ENCODE measurements at regions not wholly inside any gene's neighbourhood (a gene's known extent, or its start where the extent isn't known, plus 50 kb on each side); places are given as distances from the start of the nearest gene placed in this dataset.

- TF ChIP-seq BCL3 (IDR thresholded peaks at IDR 0.05; ENCODE audit: borderline replicate concordance, insufficient read depth, low read depth, low read length, poor library complexity, severe bottlenecking) (no peak), CHD4 (IDR thresholded peaks at IDR 0.05) (no peak), HDAC2 (IDR thresholded peaks at IDR 0.05) (no peak), POU2F2 (IDR thresholded peaks at IDR 0.05; ENCODE audit: borderline replicate concordance, low read depth, low read length) (no peak), HDGF (IDR thresholded peaks at IDR 0.05) (no peak), TCF7 (IDR thresholded peaks at IDR 0.05; ENCODE audit: borderline replicate concordance) (no peak), ETV6 (conservative IDR thresholded peaks at IDR 0.05 in 1 of 2, IDR thresholded peaks at IDR 0.05 in 1 of 2; ENCODE audit: borderline replicate concordance in 1 of 2, low read depth in 1 of 2) (no peak), KLF5 (IDR thresholded peaks at IDR 0.05; ENCODE audit: partially characterized antibody) (no peak), MAX (IDR thresholded peaks at IDR 0.05; ENCODE audit: low read depth, low read length) (no peak), MEF2B (IDR thresholded peaks at IDR 0.05; ENCODE audit: partially characterized antibody, poor library complexity, severe bottlenecking) (no peak), BMI1 (IDR thresholded peaks at IDR 0.05; ENCODE audit: borderline replicate concordance) (no peak)
Observed at GRCh38 chr7:115350764-115351163, 428.9 kb downstream of the MDFIC start (continued).

GRCh38 chr7:115349635-115350034 lies 427.7 kb downstream of the MDFIC start:
- ChIA-PET SMC1A (ENCODE audit: uncharacterized antibody, unreplicated experiment) (no interaction called here), CTCF (no interaction called here), RAD21 (ENCODE audit: unreplicated experiment) (interaction anchor here (1.6 kb wide), 1 partner anchor 502 kb away, joined by 3 read pairs; no protein-coding TSS in a partner anchor), POLR2A (no interaction called here)
- Histone ChIP-seq H3K27me3 (replicated peaks in 1 of 2; ENCODE audit: control insufficient read depth in 2 of 2, insufficient read depth in 2 of 2, low read length in 1 of 2) (no peaks in the 10 kb centered on the region; a peak in 1 of 4 replicates), H3K9ac (ENCODE audit: control insufficient read depth, insufficient read depth, low read length) (no peak overlapping the region), H3K79me2 (ENCODE audit: control insufficient read depth, insufficient read depth, low read length) (no peaks in the 10 kb centered on the region), H3K4me3 (no peak overlapping the region), H2AFZ (ENCODE audit: control insufficient read depth, low read depth, low read length) (no peak overlapping the region), H3K4me2 (ENCODE audit: control insufficient read depth, insufficient read depth) (no peak overlapping the region), H4K20me1 (ENCODE audit: control insufficient read depth, insufficient read depth) (no peaks in the 10 kb centered on the region), H3K9me3 (replicated peaks; ENCODE audit: control insufficient read depth, insufficient read depth, low read length) (no peaks in the 10 kb centered on the region), H3K27ac (ENCODE audit: control insufficient read depth, insufficient read depth) (no peak overlapping the region), H3K36me3 (ENCODE audit: control insufficient read depth in 2 of 2, insufficient read depth in 2 of 2, low read length in 1 of 2) (no peaks in the 10 kb centered on the region), H3K4me1 (ENCODE audit: control insufficient read depth, insufficient read depth, low read length) (no peaks in the 10 kb centered on the region)
- no peak for FAIRE-seq
- in situ Hi-C loops (cut with MboI), result no loop called here
- ATAC-seq, result no peak
- WGBS (ENCODE audit: insufficient coverage, insufficient replicate concordance, low lambda C conversion rate, missing lambda C conversion rate), result 75% methylated on average over 1 of the region's 1 CpG
- intact Hi-C loops (cut with micrococcal nuclease; ENCODE audit: unreplicated experiment), result no loop called here
- BruUV-seq (replicated peaks), result no TSS peak
- no peak for DNase-seq (ENCODE audit: low read depth, low spot score)
- TF ChIP-seq HDGF (IDR thresholded peaks at IDR 0.05) (no peak), POU2F2 (IDR thresholded peaks at IDR 0.05; ENCODE audit: borderline replicate concordance, low read depth, low read length) (no peak), NR2F1 (conservative IDR thresholded peaks at IDR 0.05) (no peak), MTA3 (IDR thresholded peaks at IDR 0.05; ENCODE audit: borderline replicate concordance, low read length) (no peak), IRF3 (IDR thresholded peaks at IDR 0.05) (no peak), TCF12 (IDR thresholded peaks at IDR 0.05; ENCODE audit: low read depth, low read length) (no peak), MYC (IDR thresholded peaks at IDR 0.05; ENCODE audit: insufficient read depth, insufficient read length, insufficient replicate concordance, low read length, severe bottlenecking) (no peak), ZBTB40 (IDR thresholded peaks at IDR 0.05; ENCODE audit: borderline replicate concordance) (no peak), FOXM1 (IDR thresholded peaks at IDR 0.05; ENCODE audit: low read depth, low read length) (no peak)
